ENCODE measurements at regions not wholly inside any gene's neighbourhood (a gene's known extent, or its start where the extent isn't known, plus 50 kb on each side); places are given as distances from the start of the nearest gene placed in this dataset.

DNA sequence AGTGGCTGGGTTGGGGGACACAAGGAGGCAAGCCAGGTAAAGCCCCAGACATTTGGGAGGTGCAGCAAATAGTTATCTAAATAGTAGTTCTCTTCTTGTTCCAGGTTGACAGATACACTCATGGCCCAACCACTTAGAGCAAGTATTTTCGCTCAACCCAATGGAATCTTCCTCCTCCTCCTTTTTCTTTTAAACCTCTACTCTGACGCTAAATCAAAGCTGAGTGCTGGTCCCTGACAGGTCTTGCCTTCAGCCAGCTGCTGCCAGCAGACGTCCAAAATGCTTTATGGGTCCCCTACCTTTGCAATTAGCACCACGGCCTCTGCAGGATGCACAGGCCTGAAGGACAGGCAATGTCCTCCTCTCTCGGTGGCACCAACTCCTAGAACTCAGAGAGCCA, 558.5 kb downstream of the MIAT start:
- TF ChIP-seq CTCF (IDR thresholded peaks at IDR 0.05; ENCODE audit: low read length), result no peak
- no peak for TF ChIP-seq EZH2 (IDR thresholded peaks at IDR 0.05; ENCODE audit: borderline replicate concordance, low read length)

All from OCI-LY1 (cell line).